MCF 10A (cell line): ENCODE measurements at regions not wholly inside any gene's neighbourhood (a gene's known extent, or its start where the extent isn't known, plus 50 kb on each side); places are given as distances from the start of the nearest gene placed in this dataset.

Experiments
- BruUV-seq: library from RNA; stranded (reverse); fragments of 400-500 nt; replicated peaks from 2 replicates; lab custom pipeline; 2021; lab: Mats Ljungman, UMichigan
- CTCF ChIA-PET: fragments of 300-600 bp; sonication (Branson Sonifier 250); formaldehyde crosslinking; extraction: SDS; loops from one replicate; lab custom pipeline; 2021; ENCODE audit warnings: antibody characterized with exemption, inconsistent platforms; lab: Yijun Ruan, JAX
- POLR2A ChIA-PET: fragments of 300-600, 350-650 bp; sonication (Branson Sonifier 250); formaldehyde crosslinking; extraction: SDS; loops from one replicate; lab custom pipeline; 2020; ENCODE audit warnings: antibody characterized with exemption, inconsistent platforms; lab: Yijun Ruan, JAX
- DNase-seq: peaks from one replicate; pipeline ENCODE4 v3.0.0-alpha.2; 2018; ENCODE audit not compliant: unreplicated experiment
- H3K27ac Mint-ChIP-seq: one replicate; pipeline ENCODE4 v1.8.0; 2022; ENCODE audit warnings: mild to moderate bottlenecking, low read depth, mixed read lengths; ENCODE audit not compliant: unreplicated experiment
- H3K27me3 Mint-ChIP-seq: one replicate; pipeline ENCODE4 v1.8.0; 2022; ENCODE audit warnings: mixed read lengths; ENCODE audit not compliant: insufficient read depth, unreplicated experiment
- H3K36me3 Mint-ChIP-seq: one replicate; pipeline ENCODE4 v1.8.0; 2022; ENCODE audit warnings: mild to moderate bottlenecking, moderate library complexity, mixed read lengths; ENCODE audit not compliant: insufficient read depth, unreplicated experiment
- H3K4me1 Mint-ChIP-seq: one replicate; pipeline ENCODE4 v1.8.0; 2022; ENCODE audit warnings: mixed read lengths; ENCODE audit not compliant: insufficient read depth, unreplicated experiment
- H3K4me3 Mint-ChIP-seq: one replicate; pipeline ENCODE4 v1.8.0; 2022; ENCODE audit warnings: mild to moderate bottlenecking, moderate library complexity, mixed read lengths; ENCODE audit not compliant: unreplicated experiment
- H3K9me3 Mint-ChIP-seq: one replicate; pipeline ENCODE4 v1.8.0; 2022; ENCODE audit warnings: mixed read lengths; ENCODE audit not compliant: unreplicated experiment
- CTCF ChIP-seq: fragments of 200-600 bp; IDR thresholded peaks from one replicate; pipeline ENCODE4 v1.8.0; 2022; ENCODE audit warnings: antibody characterized with exemption, mild to moderate bottlenecking; ENCODE audit not compliant: unreplicated experiment
- intact Hi-C: fragments of 100-400 bp; cut with micrococcal nuclease; formaldehyde crosslinking; loops from 2 replicates; pipeline ENCODE4 v1.14.1; 2022

DNA sequence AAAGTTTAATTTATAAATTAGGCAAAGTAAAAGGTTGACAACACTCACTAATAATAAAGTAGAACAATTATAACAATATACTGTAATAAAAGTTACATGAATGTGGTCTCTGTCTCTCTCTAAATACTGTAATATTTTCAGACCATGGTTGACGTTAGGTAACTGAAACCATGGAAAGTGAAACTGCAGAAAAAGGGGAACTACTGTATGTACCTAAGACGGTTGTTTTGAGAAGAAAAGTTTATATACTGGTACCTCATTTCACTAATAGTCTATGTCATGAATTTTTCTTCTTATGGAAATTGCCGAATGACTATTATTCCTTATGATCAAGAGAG lies 166.7 kb upstream of the ZNF521 start:
- Mint-ChIP-seq H3K36me3 (no peaks in the 10 kb centered on the region), H3K4me1 (no peaks in the 10 kb centered on the region), H3K27me3 (no peaks in the 10 kb centered on the region), H3K9me3 (peaks cover 28% of the 10 kb centered on the region), H3K4me3 (no peak overlapping the region), H3K27ac (no peak overlapping the region)
- ChIA-PET CTCF (no interaction called here), POLR2A (no interaction called here)
- no peak for DNase-seq
- intact Hi-C loops = no loop called here
- no peak for TF ChIP-seq CTCF
- no TSS peak for BruUV-seq

- BruUV-seq = no TSS peak
These were observed 166.1 kb upstream of the ZNF521 start for GRCh38 chr18:25517881-25518715.

DNA sequence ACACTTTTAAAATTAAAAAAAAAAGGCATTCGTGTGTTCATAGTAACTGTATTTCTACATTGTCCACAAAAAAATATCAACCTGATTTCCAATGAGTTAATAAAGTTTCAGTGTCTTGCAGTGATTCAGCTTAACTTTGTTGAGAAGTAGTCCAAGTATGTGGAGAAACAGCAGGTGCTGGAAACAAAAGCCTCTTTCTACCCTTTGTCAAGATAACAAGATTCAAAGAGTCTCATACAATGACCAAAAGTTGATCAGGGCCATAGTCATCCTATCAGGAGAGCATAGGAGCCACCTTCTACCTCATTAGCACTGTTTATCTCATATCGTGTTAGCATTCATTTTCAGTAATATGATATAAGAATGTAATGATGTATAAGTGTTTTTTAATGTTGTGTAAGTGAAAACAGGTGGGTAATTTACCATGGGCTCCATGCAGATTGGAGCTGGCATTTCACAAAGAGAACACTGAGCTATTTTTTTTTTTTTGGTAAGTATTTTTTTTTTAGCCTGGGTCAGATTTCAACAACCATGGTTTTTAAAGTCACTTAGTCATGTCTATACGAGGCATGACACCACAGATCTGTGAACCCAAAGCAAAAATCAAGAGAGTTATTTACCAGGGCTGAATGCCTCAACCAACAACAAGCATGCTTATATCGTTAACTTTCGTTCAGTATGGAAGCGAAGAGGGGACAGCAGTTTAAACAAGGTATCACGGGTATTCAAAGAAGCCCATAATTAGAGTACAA lies 165.0 kb upstream of the ZNF521 start:
- Mint-ChIP-seq H3K4me1 (no peaks in the 10 kb centered on the region), H3K4me3 (no peak overlapping the region), H3K27me3 (no peaks in the 10 kb centered on the region), H3K9me3 (peaks cover 26% of the 10 kb centered on the region), H3K27ac (no peak overlapping the region), H3K36me3 (no peaks in the 10 kb centered on the region)
- CTCF ChIA-PET = interaction anchor here (0.6 to 0.7 kb wide), 2 partner anchors 163 to 491 kb away, joined by 3 read pairs; no protein-coding TSS in a partner anchor
- POLR2A ChIA-PET = interaction anchor here (0.7 kb wide), 2 partner anchors 11 to 143 kb away, joined by 3 read pairs; no protein-coding TSS in a partner anchor
- intact Hi-C loops = no loop called here
- no peak for DNase-seq
- no TSS peak for BruUV-seq
- no peak for TF ChIP-seq CTCF

More at GRCh38 chr18:25517881-25518715, 166.1 kb upstream of the ZNF521 start:
- no peak for TF ChIP-seq CTCF
- Mint-ChIP-seq H3K27me3 (no peaks in the 10 kb centered on the region), H3K9me3 (peaks cover 32% of the 10 kb centered on the region), H3K27ac (no peak overlapping the region), H3K36me3 (no peaks in the 10 kb centered on the region), H3K4me3 (no peak overlapping the region), H3K4me1 (no peaks in the 10 kb centered on the region)
- DNase-seq = no peak
- intact Hi-C loops = no loop called here
- POLR2A ChIA-PET = interaction anchor here (0.7 kb wide), 1 partner anchor 145 kb away, joined by 3 read pairs; no protein-coding TSS in a partner anchor
- CTCF ChIA-PET = no interaction called here

DNA sequence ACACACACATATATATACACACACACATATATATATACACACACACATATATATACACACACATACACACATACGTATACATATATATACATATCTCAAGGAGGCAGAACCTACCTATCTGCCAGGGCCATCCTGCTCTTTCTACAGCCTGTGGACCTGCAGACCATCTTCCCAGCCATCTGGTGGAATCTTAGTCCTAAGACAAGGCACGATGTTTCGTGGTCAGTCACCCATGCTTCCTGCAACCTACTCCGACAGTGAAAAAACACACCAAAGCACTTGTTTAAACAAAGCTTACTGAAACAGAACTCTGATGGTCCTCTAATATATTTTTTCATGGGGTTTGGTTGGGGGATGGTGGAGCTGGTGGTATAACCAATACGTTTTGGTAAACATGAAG lies 164.2 kb upstream of the ZNF521 start:
- Mint-ChIP-seq H3K9me3 (peaks cover 31% of the 10 kb centered on the region), H3K27me3 (no peaks in the 10 kb centered on the region), H3K4me1 (no peaks in the 10 kb centered on the region), H3K4me3 (no peak overlapping the region), H3K36me3 (no peaks in the 10 kb centered on the region), H3K27ac (no peak overlapping the region)
- ChIA-PET CTCF (interaction anchor here (0.7 kb wide), 1 partner anchor 490 kb away, joined by 3 read pairs; no protein-coding TSS in a partner anchor), POLR2A (no interaction called here)
- DNase-seq = no peak
- no peak for TF ChIP-seq CTCF
- no TSS peak for BruUV-seq
- intact Hi-C loops = no loop called here
